Left renal pelvis (tissue), 4 donors: ENCODE measurements at regions not wholly inside any gene's neighbourhood (a gene's known extent, or its start where the extent isn't known, plus 50 kb on each side); places are given as distances from the start of the nearest gene placed in this dataset.
"Not testable (repeated sequence)": the region's sequence is repeated elsewhere in the genome, so short reads cannot be mapped to it uniquely, and the experiment has no call there.

ENCODE experiments used
- DNase-seq, 4 donors: peaks; one replicate each; pipeline ENCODE4 v3.0.0-alpha.2; 2013; ENCODE audit warnings: low read depth in 4 of 4, low spot score in 3 of 4

GRCh38 chr7:4519819-4520520 lies 162.1 kb upstream of the FOXK1 start:
- peak in 1 of 4 donors; percentile 14 for DNase-seq

GRCh38 chr7:4523219-4523618 lies 158.9 kb upstream of the FOXK1 start:
- DNase-seq = no peak

DNA sequence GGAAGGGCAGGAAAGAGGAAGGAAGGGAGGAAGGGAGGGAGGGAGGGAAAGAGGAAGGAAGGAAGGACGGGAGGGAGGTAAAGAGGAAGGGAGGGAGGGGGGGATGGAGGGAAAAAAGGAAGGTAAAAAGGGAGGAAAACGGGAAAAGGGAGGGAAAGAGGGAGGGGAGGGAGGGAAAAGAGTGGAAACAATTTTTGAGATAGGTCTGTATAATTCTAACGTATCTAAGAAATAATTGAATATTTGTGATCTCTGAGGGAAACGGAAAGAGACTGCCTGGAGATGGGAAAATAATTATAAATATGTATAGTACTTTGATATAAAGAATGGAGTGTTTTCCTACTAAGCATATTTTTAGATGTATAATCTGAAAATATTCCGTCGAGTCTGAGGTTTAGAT lies 158.2 kb upstream of the FOXK1 start:
- DNase-seq = no peak

GRCh38 chr7:4525884-4526283 lies 156.2 kb upstream of the FOXK1 start:
- DNase-seq = no peak

DNA sequence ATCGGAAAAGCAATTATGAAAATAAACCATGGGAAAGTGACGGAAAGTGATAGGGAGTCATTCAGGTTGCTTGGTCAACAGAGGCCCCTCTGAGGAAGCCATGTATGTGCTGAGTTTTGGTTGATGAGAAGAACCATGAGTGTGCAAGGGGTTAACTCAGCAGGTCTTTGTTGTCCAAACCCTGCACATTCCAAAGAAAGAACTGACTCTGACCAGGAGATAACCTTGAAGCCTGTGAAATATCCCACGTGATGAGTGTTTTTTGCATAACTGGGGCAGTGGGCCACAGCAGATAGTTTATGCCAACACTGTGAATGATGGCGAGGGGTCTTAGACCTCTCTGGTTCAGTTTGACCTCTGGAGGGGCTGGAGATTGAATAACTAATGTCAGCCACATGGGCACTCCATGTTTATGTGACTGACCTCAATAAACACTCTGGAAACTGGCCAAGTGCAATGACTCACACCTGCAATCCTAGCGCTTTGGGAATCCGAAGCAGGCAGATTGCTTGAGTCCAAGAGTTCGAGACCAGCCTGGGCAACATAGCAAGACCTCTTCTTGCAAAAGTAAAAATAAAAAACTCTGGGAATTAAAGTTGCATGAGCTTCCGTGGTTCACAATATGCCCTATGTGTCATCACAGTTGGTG lies 154.0 kb upstream of the FOXK1 start:
- no peak for DNase-seq

DNA sequence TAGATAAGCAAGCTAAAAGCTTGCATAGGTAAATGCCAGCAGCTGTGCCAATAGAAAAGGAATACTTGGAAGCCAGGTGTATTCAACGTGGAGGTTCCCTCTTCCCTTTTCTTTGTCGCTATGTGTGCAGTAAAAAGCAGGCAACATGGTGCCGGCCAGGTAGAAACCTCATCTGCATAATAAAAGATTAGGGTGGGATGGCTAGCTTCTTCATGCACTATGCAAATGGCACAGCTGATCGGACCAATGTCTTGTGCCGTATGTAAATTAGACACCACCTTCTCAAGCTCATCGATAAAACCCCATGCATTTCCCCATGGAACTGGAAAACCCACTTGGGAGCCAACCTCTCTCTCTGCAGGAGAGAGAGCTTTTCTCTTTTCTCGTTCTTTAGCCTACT lies 150.9 kb upstream of the FOXK1 start:
- DNase-seq = no peak

DNA sequence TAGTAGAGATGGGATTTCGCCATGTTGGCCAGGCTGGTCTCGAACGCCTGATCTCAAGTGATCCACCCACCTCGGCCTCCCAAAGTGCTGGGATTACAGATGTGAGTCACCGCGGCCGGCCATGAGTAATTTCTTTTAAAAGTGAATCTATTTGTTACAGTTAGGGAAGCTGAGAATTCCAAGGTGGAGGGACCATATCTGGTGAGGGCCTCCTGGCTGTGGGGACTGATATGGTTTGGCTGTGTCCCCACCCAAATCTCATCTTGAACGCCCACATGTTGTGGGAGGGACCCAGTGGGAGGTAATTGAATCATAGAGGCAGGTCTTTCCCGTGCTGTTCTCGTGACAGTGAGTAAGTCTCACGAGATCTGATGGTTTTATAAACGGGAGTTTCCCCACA lies 148.8 kb upstream of the FOXK1 start:
- DNase-seq = not testable (repeated sequence)

DNA sequence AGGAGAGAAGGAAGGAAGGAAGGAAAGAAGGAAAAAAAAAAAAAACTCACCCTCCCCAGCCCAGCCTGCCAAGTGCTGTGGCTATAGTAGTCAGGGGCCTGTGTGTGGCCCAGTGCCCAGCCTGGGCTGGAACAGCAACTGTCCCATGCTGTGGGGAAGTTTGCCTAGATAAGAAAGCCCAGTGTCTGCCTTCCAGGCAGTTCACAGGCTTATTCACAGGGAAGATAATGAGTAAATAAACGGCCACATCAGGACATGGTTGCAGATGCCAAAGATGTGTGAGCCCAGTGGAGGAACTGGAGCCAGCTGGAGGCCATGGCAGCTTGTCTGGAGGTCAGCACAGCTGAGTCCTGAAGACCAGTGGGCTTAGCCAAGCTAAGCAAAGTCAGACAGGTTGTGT lies 132.4 kb upstream of the FOXK1 start:
- DNase-seq = no peak

DNA sequence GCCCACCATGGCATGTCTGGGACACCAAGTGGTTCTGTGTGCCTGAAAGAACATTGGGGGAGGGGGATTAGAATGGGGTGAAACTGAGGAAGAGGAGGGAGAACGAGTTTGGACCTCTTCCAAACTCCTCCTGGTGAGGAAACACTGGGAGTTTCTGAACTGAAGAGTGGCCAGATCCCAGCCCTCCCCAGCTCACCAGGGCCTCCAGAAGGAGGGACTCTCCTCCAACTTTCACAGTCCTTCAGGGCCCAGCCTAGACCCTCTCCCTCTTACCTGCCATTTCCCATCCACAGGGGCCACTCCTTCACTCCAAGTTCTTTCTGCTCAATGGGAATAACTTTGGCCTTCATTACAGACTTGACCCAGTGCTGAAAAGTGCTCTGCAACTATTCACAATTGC lies 132.0 kb upstream of the FOXK1 start:
- DNase-seq = no peak

DNA sequence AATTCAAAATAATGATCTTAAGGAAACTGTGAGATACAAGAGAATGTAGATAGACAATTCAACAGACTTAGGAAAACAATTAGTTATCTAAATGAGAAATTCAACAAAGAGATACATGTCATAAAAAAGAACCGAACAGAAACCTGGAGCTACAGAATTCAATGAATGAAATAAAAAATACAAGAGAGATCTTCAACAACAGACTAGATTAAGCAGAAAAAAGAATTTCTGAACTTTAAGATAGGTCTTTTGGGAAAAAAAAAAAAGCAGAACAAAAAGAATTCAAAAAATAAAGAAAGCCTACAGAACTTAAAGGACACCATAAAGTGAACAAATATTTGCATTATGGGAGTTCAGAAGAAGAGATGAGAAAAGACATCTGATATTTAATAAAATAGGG lies 129.1 kb upstream of the FOXK1 start:
- no peak for DNase-seq

GRCh38 chr7:4556868-4557793 lies 125.0 kb upstream of the FOXK1 start:
- no peak for DNase-seq

GRCh38 chr7:4561795-4562194 lies 120.3 kb upstream of the FOXK1 start:
- no peak for DNase-seq

DNA sequence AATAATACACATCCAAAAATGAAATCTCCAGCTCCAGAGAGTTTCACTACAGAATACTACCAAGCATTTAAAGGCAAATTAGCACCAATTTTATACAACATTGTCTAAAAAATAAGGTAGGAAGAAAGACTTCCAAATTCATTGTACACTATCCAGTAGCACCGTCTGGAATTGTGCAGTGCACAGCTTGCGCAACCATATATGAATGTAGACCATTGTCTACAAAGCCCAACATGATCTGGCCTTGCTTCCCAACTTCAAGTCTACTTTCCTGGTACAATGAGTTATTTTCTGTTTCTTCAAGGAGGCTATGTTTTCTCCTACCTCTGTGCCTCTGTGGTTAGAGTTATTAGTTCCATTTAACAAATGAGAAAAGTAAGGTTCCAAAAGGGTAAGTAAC lies 115.4 kb upstream of the FOXK1 start:
- DNase-seq = no peak

DNA sequence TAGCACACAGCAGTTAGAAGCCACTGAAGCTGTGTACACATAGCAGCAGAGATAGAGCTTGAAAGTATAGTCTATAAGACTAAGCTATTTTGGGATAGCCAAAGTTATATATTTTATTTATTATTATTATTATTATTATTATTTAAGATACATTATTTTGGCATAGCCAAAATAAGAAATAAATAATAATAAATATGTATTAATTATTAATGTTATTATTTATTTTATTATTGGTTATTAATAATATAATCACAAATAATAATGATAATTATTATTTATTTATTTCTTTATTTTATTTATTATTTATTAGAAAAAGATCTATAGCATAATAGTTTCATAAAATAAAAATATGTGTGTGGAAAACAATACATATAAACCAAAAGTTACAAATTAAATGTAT lies 107.2 kb upstream of the FOXK1 start:
- DNase-seq = no peak

- no peak for DNase-seq
These were observed 106.8 kb upstream of the FOXK1 start for GRCh38 chr7:4575254-4575653.

- no peak for DNase-seq
These were observed 78.9 kb upstream of the FOXK1 start for GRCh38 chr7:4602905-4603842.

DNA sequence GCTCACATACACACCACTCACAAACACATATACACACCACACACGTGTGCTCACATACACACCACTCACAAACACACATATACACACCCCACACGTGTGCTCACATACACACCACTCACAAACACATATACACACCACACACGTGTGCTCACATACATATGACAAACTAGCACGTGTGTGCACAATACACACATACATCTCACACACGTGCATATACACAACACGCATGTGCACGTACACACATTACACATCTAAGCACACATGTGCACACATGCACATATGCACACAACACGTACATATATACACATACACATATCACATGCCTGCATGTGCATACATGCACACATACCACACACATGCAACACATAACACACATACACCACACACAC lies 78.3 kb upstream of the FOXK1 start:
- no peak for DNase-seq

- DNase-seq = no peak
These were observed 77.6 kb upstream of the FOXK1 start for GRCh38 chr7:4604456-4604940.

DNA sequence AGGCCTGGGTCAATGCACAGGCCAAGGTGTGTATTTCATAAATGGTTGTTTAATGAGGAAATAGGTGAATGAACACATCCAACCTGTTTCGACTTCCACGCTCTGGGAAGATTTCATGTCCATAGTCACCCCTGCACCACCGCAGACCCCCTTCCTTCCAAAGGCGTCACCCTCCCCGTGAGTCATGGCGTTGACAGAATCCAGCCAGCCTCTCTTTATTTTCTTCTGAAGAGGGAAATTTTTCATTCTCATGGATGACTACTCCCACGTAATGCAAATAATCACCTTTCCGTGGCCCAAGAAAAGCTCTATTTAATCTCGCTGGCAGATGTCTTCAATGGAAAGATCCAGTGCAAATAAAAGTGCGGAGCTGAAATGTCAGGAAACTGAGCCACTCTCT lies 75.3 kb upstream of the FOXK1 start:
- DNase-seq = no peak

DNA sequence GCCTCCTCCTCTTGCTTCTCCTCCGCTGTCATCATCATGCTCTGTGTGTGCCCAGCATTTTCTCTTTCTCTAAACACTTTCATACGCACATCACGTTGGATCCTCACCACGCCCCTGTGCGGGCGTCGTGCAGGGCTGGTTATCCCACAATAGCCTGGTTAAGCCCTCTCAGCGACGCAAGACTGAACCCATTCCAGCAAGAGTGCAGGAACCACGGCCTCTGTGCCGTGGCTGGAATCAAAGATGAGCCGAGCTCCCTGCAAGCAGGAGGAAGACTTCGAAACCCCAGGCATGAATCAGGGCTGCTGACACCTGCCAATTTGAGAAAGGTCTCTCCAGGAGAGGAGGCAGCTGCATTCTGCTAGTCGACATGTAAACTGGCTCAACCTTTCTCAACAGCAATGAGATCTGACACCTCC lies 74.8 kb upstream of the FOXK1 start:
- DNase-seq = no peak
